ENCODE measurements at regions not wholly inside any gene's neighbourhood (a gene's known extent, or its start where the extent isn't known, plus 50 kb on each side); places are given as distances from the start of the nearest gene placed in this dataset.

DNA sequence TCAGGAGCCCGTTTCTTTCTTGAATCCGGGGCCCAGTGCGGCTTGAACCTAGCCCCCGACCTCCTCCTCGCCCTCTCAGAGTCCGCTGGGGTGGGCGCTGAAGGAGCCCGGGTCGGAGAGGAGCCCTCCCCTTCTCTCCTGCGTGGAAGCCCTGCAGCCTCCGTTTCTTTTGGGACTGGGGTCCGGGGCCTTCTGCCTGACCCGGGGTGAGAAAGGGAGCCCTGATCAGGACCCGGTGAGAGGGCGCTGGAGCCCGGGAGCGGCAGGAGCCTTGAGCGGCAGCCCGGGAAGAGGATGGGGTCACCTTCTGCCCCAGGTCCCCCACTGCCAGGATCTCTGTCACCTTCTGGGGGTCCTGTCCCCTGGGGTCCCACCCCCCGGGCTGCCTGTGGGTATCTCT lies 162.3 kb downstream of the ZNF33B start:
- TF ChIP-seq POLR2A (IDR thresholded peaks at IDR 0.05; ENCODE audit: low read length) (no peak), GATA1 (IDR thresholded peaks at IDR 0.05; ENCODE audit: low read depth, low read length) (no peak)
